CD4-positive, alpha-beta T cell treated with Interleukin-12 subunit alpha and Interleukin-12 subunit beta, for 1 hour (primary cell): ENCODE measurements at regions not wholly inside any gene's neighbourhood (a gene's known extent, or its start where the extent isn't known, plus 50 kb on each side); places are given as distances from the start of the nearest gene placed in this dataset.

Experiments
- DNase-seq: peaks from one replicate; pipeline ENCODE4 v3.0.0-alpha.2; 2020

DNA sequence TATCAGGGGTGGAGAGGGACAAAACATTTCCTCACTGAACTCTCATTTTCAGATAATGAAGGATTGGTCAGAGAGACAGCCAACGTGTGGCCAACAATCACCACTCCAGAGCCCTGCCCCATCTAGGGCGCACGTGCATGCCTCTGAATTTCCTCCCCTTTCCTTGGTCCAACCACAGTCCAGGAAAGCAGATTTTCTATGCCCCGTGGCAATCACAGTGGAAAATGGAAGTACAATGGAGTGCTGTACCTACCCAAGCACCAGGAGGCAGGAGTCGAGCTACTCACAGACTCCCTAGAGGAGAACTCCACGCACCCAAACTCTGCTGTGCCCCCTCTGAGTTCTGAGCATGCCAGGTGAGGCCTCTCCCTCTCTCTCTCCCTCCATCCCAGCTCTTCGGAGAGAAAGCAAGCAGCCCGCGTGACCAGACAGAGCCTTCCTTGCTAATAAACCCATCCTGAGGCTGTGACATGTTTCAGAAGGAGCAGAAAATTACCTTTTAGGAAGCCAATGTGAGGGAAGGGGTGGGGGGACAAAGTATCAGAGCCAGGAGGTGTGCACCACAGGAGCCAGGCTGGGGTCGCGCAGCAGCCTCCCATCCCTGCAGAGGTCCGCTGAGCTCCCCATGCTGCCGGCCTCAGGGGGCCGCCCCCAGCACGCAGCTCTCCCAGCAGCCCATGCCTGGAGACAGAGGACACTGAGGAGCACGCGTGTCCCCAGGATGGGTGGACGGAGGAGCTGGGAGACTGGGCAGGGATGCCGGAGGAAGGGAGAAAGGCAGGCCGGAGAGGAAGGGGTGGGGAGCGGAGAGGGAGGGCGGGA is 73.4 kb downstream of the PITPNM2 start:
- DNase-seq = no peak

DNA sequence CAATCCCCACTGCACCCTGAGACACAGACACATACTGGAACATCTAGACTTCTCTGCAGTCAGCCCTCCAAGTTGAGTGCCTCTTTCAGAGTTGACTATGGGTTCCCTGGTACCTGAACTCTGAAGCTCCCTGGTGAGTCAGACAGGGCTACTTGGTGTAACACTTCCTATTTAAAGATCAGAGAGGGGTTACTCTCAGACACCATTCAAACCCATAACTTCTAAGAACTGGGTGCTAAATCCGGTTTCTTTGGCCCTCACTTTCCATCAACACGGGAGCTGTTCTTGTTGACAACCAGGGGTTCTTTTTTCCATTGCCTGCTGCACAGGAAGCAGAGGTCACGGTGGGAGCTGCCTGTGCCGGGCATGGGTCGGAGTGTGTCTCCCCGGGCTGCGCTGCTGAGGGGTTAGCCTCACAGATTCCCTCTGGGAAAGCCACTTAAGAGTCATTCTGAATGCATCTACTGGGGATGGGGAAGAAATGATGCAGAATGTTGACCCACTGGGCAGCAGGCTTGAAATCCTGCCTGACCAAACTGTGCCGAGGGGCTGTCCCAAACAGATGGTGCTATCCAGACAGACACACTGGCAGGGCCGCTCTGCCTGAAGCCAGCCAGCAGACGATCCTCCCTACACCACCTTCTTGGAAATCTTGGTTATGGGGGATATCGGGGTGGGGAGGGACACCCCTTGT is 74.1 kb downstream of the PITPNM2 start:
- peak; percentile 53 for DNase-seq

DNA sequence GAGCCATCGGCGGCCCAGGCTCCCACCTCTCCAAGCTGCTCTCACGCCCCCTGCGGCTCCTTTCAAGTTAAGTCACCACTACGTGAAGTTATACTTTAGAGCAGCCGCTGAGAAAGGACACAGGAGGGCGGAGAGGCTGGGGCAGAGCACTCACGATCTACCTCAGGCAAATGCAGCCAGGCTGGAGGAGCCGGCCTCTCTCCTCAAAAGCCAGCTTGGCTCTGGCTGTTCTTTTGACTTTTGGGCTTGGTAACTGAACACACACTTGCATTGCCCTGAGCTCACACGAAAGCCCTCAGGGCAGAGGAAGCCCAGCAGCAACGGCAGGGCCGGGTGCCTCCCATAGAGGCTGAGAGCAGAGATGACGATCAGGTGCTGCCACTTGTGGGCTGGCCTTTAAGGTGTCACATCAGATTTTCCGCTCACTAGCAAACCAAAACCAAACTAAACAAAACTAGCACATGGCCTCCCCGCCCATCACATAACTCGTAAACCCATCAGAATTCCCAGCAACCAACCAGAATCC is 75.2 kb downstream of the PITPNM2 start:
- DNase-seq = peak; percentile 71

DNA sequence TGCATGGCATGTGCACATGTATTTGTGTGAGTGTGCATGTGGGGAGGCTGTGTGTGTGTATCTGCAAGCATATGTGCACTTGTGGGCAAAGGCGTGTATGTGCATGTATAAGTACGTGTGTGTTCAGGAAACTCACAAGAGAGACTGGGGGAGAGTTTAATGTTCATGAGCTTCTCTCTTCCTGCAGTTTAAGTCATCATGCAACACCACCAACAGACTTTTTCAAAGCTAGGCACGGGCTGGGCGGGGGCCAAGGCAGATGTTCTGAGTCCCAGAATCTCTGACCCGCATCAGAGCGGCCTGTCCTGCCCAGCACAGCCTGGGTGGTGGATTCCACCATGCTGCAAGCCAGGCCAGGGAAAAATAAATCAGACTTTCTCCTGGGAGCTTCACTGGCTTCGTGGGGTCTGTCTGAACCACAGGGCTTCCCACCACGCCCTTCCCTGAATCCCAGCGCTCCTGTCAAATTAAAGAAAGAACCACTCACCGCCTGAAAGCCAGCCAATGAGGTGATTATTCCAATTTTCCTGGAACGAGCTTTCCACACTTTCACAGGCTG is 75.7 kb downstream of the PITPNM2 start:
- no peak for DNase-seq

DNA sequence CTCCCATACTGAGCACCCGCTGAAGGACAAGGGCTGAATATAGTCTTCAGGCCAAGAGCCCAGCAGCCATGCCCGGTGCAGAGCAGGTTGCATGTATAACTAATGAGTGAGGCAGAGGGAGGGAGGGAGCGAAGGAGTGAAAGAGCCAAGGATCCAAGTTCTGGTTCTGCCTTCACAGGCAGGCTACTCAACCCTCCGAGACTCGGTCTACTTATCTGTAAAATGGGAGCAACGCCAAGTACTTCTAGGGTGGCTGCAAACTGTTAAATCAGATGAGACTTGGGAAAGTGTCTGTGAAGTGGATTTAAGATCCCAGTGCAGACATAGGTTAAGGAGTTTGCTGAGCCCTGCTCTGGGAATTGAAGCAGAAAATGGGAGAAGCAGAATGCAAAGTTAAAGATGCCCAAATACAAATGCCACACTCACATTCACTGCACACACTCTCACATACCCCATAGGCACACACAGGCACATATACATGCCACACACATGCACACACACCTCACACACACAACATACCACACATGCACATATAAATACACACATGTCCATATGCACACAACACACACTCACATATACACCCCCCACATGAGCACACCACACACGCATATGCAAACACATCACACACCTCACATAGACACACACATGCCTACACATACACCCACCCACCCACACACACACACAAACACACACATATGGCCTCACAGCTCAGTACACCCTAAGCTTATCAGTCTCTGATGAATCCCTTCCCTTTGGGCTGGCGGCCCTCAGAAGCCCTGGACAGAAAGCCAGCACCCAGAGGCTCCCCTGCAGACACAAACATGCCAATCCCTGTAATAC is 76.7 kb downstream of the PITPNM2 start:
- DNase-seq = no peak

DNA sequence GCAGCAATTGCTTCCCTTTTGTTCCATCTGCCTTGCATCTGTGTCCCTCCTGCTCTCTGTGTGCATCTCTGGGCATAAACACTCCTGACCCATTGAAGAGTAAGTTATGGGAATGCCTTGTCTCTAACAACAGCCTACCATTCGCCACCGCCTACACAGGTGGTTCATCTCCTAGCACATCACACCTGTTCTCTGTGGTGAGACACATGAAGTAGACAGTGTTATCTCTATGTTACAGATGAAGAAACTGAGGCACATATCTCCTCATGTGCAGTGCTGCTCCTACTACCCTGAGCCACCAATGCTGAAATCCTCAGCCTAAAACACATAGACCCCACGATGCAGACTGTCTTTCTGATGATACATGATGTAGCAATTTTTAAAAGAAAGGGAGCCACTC is 77.6 kb downstream of the PITPNM2 start:
- DNase-seq = no peak

DNA sequence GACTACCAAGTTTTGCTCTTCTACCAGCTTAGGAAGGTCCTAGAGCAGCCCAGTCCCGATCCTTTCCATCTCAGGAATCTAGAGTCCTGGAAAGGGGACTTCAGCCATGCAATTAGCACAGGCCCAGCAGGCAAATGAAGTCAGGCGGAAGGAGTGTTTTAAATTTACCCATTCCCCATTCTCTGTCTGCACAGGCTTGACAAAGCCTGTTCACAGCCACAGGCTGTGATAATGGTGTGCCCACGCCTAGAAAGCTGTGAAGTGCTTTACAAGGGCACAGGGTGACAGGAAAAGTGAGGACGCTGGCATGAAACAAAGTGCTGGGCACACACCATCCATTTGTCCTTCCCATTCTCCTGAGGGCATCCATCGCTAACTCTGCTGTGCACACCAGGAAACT is 79.0 kb downstream of the PITPNM2 start:
- no peak for DNase-seq

DNA sequence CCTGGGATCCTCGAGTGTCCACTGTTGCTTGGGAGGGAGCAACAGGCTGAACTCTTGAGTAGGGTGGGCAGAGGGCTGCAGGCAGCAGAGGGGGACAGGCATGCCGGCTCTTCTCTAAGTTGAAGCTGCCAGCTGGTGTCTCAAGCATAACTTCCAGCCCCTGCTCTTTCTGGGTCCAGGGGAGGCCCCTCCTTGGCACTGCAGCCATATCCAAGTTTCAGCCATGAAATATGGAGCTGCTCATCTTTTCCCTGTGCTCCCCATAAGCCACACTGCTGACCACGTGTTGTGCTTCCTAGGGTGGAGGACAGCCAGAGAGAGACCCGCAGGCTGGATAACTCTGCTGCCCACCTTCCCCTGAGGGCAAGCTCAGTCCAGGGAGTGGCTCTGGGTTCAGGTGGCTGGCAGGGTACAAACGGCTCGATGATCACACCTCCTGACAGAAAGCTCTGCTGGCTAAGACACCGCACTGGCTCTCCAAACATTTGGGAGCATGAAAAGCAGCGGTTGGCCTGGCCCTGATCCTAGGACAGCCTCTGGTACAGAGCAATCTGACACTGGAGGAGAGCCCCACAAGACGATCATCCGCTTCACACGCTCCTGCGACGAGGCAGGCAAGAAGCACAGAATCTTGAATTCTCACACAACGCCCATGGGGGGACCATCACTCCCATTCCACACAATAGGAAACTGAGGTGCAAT is 79.6 kb downstream of the PITPNM2 start:
- no peak for DNase-seq

DNA sequence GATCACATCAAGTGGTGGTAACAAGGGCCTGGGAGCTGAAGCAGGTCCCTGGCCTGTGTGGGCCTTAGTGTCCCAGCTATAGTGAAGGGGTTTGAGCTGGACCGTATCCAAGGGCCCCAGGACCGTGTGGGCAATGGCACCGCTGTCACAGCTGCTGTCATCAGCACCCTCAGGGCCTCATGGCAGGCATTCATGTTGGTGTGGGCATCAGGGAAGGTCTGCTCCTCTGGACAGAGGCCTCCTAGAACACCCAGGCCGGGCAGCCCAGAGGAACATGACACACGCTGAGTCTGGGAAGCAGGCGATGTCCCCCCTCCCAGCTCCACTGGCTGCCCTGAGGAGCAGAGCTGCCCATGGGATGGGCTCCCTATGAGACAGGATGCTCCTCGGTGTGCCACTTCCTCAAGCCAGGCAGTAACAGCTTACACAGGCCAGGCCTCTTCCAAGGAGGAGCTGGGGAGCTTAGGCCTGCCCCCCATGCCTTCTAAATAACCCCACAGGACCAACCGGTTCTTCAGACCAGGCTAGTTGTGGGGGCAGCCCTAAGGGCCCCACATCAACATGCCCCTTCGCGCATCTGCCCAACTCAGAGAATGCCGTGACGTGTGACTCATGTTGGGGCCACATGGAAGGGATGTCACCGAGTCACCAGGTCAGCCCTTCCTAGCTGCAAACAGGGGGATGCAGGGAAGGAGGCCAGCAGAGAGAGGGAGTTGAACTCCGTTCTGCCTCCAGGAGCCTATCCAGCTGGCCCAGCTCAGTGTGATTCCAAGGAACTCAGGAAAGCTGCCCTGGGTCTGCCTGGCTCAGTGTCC is 80.4 kb downstream of the PITPNM2 start:
- no peak for DNase-seq

DNA sequence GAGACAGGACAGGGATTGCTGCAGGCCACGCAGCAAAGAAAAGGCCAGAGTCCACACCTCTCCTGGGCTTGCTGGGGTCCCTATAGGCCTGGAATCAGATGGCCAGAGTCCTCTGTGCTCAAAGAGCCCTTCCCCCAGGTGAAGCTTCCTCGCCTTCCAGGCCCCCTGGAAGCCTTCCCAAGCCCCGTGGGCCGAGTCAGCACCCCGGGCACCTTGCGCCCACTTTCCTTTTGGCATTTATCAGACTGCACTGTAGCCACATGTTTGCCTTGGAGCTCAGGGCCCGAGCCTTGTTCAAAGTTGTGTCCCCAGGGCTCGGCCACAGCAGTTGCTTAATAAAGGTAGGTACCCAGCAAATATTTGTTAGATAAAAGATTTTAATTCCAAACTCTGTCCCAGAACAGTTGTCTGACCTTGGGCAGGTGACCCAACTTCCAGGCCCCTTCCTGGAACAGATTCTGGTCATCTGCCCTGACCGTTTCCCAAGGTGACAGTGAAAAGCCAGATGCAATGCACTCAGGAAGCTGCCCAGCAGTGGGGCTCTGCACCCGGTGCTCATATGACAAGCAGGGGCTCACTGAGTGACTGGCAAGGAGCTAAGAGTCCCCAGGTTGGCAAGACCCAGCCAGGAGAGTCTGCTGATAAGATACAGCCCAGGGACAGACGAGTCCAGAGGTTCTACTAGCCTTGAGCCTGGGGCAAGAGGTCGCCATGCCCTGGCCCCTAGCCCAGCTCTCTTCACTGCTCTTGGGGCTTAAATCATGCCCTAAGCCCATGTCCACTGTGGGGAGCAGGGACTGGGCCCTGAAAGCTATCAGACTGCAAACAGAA is 81.2 kb downstream of the PITPNM2 start:
- DNase-seq = no peak

DNA sequence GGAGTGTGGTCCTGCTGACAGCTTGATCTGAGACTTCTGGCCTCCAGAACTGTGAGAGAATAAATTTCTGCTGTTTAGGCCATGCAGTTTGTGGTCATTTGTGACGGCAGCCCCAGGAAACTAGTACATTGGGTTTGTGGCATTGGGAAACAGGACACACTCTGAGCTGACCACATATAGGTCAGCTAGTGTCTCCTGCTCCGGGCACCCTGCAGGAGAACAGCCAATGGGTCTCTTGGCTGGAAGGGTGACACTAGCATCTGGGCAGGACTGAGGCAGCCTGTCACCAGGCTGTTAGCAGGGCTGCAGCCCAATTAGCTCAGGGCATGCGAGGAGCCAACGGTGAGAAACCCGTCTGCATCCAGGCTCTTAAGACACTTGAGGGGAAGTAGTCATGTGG is 83.2 kb downstream of the PITPNM2 start:
- no peak for DNase-seq

DNA sequence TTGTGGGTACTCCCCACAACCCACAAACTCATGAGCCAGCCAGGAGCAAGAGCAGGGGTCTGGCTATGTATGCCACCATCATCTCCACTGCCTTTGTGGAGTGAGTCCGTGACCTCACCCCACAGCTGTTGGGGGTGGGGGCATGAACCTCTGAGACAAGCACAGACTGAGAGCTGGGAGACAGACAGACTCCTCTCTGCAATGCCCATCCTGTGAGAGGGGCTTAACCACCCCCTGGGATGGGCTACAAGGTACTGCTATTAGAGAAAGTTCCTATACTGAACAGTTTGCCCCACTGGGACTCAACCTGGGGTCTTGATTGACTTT is 84.5 kb downstream of the PITPNM2 start:
- no peak for DNase-seq

DNA sequence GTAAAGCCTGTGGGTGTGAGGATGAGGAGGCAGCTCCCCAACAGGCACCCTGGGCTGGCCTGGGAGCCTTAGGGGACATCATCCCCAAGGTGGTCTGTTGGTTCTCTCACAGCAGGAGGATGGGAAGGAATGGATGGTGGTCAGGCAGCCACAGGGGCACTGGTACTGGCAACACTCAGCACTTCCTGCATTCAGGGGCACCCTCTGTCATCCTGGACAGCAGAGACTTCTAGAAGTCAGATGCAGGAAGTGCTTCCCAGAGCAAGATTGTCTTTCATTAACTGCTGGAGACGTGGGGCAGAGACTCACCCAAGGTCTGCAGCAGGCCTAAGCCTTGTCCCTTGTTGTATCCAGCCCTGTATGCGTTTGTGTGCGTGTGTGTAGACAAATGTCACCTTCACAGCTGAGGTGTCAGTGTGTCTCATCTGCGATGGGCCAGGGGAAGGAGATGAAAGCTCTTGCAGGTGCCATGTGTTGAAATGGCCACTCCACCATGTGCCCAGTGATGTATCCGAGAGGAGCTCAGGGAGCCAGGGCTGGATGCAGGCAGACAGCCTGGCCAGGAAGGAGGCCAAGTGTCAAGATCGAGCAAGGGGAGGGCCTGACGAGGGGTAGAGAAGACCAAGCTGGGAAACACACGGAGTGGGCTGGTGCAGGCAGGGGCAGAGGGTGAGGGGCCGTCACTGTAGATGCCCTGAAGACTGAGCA is 85.1 kb downstream of the PITPNM2 start:
- no peak for DNase-seq

DNA sequence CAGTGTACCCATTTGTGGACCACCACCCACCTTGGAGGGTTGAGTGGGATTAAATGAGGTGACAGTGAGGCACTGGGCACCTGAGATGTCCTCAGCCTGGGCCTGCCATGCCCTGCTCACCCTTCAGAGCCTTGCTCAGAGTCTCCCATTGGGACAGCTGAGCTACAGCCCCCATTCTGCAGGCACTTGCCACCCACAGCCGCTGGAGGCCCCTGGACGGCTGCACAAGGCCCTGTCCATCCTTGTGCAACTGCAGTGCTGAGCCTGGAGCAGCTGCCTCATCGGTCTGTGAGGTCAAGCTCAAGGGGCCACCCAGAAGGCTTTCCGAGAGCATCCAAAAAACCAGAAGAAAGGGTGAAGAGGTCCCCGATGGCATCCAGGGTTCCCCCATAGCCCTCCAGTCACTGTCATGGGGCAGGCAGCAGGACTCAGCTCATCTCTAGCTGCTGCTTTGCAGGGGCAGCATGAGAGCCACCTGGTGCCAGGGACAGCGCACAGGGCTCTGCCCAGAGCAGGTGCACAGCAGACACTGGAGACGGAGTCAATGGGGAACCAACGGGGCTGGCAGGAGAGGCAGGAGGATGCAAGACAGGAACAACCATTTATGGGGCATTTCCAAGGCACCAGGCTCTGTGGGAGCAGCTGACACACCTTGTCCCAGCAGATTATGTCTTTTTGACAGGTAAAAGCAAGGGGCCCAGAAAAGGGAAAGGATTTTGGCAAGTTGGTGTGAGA is 84.6 kb downstream of the ARL6IP4 start:
- no peak for DNase-seq

DNA sequence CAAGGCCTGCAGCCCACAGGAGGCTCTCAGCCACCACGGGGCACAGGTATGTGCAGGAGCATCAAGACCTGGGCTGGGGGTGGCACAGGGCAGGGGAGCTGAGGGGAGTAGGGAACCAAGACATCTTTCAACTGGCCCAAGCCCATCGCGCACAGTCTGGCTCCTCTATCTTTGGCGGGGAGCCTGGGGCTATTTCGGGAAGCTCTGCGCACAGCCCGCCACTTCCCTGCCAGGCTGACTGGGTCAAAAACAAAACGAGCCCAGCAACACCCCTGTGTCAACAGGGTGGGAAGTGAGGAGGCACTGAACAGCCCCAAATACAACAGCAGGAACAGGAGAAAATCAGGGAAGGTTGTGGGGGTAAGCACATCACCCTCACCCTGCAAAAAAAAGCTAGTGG is 83.9 kb downstream of the ARL6IP4 start:
- no peak for DNase-seq

DNA sequence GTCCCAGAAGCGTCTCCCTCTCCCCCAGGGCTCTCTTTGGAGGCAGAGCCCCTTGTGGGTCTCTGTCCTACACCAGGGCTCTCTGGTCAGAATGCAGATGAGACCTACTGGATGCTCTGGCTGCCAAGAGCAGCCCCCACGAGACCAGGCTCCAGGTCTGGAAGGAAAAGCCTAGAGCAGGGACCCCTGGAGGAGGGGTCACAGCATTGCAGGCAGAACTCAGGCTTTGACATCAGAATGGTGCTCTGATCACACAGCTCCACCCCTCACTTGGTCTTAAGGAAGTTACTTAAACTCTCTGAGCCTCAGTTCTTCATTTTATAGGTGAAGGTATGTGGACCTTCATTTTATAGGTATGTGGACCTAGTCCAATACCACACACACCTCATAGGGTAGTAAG is 83.1 kb downstream of the ARL6IP4 start:
- no peak for DNase-seq

DNA sequence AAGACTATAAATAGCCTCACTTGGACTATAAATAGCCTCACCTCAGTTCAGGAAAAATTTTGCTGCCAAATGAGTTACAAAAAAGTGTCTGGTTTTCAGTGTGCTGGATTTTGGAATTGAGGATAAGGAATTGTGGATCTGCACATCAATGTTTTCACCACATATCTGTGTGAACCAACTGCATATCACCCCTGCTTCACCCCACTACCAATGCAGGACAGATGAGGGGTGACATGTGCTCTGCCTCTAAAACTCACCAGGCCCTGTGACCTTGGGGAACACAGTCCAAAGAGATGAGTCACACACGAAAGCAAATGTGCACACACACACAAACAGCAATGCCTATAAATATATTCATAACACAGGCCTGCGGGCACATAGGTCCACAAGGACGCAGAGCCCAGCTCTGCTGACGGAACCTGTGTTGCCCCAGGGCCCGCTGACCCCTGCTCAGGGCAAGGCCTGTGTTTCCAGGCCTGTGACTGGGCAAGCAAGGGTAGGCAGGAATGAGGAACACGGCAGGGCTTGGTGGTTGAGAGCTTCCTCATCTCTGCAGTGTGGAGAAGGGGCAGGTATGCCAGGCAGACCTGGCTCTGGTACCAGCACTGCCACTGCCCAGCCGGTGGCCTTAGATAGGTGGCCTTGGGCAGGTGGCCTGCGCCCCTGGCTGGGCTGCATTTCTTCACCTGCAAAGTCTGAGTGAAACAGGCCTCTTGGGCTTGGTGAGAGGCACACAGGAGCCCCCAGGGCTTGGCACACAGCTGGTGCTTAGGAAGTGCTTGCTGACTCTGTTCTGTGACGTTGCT is 82.4 kb downstream of the ARL6IP4 start:
- DNase-seq = no peak

DNA sequence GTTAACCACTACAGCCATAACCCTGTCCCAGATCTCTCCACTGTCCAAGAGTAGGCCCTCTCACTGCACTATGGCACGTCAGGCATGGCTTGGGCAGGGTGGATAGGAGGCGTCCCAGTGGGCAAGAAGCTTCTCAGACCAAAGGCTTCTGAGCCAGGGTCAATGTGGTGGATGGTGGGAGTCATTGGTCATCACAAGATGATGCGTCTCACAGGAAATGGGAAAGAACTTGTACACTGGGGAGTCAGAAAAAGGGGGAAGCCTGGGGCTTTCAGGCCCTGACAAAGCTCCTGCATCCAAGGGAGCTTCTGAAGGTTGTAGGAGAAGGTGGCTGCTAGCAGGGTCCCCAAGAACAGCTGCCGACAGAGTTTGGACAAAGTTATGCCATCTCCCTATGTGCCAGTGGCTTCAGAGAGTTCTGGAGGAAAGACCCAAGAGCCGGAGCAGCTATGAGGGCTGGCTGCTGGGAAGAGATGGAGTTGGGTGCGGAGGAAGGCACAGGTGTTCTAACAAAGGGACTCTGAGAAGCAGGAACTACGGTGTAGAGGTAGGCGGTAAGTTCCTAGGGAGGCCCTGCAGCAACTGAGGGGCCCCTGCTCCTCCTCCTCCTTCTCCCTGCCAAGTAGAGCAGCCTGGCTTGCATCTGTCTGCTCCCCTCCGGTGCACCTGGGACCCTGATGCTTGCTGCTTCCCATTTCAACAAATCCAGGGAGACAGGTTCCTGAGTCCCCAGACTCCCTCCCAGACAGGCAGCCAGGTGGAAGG is 81.1 kb downstream of the ARL6IP4 start:
- no peak for DNase-seq
